AG04449 (cell line): ENCODE measurements at regions not wholly inside any gene's neighbourhood (a gene's known extent, or its start where the extent isn't known, plus 50 kb on each side); places are given as distances from the start of the nearest gene placed in this dataset.

ENCODE experiments used
- CTCF ChIA-PET: fragments of 350-600 bp; formaldehyde crosslinking; extraction: SDS; loops from one replicate; lab custom pipeline; 2021; ENCODE audit warnings: antibody characterized with exemption; lab: Yijun Ruan, JAX
- POLR2A ChIA-PET: fragments of 400-600, 350-600 bp; formaldehyde crosslinking; extraction: SDS; loops from one replicate; lab custom pipeline; 2020; ENCODE audit warnings: antibody characterized with exemption, inconsistent platforms; lab: Yijun Ruan, JAX
- DNase-seq: peaks from one replicate; pipeline ENCODE4 v3.0.0-alpha.2; 2010; ENCODE audit warnings: low read depth, low spot score
- H3K4me3 ChIP-seq: 2 replicates; pipeline ENCODE4 v1.5.1; 2011; ENCODE audit warnings: low read depth, mild to moderate bottlenecking, control low read depth, low read length
- TF ChIP-seq, protein P1 (sequence below): IDR thresholded peaks from one replicate; pipeline ENCODE4 v1.5.1; 2011; ENCODE audit warnings: mild to moderate bottlenecking, moderate library complexity, low read length, control low read depth, inconsistent platforms; ENCODE audit not compliant: insufficient read depth; ENCODE audit errors: missing control alignments

DNA sequence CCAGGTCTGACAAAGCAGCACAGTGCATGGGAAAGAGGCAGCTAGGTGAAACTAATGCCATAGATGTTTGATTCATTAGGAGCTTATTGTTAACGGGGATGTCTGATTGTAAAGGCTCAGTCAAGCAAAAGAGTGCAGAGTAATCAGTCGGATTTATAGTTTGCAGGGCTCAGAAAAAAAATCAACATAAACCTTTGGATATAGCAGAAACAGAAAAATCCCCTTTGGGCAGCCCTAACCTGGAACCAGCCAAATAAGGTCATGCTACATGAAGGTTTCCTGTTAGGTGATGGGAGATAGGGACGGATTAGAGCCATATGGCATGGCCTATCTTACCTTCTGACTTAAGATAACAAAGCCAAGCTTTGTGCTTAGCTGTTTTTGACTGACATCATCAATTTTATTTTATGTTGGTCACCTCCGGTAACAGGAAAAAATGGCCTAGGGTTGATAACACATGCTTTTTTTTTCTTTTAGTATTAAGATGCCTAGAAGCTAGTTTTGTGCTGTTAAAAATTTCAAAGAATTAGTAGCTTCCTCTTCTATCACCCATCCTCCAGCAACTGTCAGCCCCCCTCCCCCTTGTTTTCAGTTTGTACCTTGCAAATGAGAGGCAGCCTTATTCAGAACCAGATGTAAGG, 60.7 kb upstream of the ZEB2 start:
- H3K4me3 ChIP-seq: no peak overlapping the region
- CTCF ChIA-PET: interaction anchor here (1.6 kb wide), 1 partner anchor 26 kb away, joined by 3 read pairs; no protein-coding TSS in a partner anchor
- TF ChIP-seq, protein P1, sequence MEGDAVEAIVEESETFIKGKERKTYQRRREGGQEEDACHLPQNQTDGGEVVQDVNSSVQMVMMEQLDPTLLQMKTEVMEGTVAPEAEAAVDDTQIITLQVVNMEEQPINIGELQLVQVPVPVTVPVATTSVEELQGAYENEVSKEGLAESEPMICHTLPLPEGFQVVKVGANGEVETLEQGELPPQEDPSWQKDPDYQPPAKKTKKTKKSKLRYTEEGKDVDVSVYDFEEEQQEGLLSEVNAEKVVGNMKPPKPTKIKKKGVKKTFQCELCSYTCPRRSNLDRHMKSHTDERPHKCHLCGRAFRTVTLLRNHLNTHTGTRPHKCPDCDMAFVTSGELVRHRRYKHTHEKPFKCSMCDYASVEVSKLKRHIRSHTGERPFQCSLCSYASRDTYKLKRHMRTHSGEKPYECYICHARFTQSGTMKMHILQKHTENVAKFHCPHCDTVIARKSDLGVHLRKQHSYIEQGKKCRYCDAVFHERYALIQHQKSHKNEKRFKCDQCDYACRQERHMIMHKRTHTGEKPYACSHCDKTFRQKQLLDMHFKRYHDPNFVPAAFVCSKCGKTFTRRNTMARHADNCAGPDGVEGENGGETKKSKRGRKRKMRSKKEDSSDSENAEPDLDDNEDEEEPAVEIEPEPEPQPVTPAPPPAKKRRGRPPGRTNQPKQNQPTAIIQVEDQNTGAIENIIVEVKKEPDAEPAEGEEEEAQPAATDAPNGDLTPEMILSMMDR: no peak
- POLR2A ChIA-PET: no interaction called here
- no peak for DNase-seq

DNA sequence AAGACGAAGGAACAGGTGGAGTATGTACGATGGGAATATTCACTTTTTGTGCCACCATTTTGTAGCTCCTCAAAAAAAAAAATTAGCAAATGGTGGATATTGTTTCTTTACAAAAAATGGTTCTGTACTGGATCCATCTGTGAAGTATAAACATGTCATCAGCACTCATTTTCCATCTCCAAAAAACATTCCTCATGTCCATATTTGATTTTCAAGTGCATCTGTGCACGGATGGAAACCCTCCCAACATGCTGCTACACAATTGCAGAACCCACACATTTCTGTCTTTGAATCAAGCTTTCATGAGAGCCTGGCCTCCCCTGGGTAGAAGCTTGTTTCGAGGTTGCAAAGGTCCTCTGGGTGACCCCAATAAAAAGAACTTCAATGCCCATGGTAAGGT, 59.6 kb upstream of the ZEB2 start:
- H3K4me3 ChIP-seq: no peak overlapping the region
- ChIA-PET CTCF (no interaction called here), POLR2A (no interaction called here)
- no peak for DNase-seq
- TF ChIP-seq, protein P1: no peak

DNA sequence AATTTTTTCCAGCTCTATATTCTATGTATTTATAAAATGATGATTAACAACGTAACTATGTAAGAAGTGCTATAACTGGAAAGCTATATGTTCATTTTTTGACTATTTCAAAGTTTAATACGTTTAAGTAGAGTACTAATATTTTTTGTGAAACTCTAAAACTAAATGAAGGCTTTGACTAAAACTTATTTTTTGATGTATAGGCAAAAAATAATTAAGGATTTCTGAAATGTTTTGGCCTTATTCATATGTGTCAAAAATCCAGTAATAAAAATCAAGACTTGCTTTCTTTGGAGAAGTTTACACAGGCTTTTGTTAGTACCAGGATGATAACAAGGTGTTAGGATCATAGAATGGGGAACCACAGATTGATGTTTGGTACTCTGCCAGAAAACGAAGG, 58.2 kb upstream of the ZEB2 start:
- POLR2A ChIA-PET: no interaction called here
- TF ChIP-seq, protein P1: no peak
- H3K4me3 ChIP-seq: no peak overlapping the region
- CTCF ChIA-PET: no interaction called here
- no peak for DNase-seq

DNA sequence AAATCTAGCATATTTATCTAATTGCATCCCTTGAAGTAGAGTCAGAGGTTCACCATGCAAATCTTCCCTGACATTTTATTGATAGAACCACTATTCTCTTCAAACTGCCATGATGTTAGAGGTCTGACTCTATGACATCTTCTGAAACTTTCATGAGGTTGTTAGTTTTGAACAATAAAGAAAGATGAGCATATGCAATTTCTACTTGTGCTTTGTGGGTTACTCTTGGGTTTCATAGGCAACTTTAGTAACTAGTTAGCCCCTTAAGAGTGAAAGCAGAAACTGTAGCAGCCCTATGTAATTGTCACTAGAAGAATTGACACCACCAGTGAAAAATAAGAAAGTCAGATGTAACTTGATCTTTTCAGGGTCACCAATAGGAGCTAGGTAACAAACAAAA, 53.1 kb upstream of the ZEB2 start:
- TF ChIP-seq, protein P1: no peak
- POLR2A ChIA-PET: no interaction called here
- CTCF ChIA-PET: no interaction called here
- DNase-seq: no peak
- no peak overlapping the region for H3K4me3 ChIP-seq

DNA sequence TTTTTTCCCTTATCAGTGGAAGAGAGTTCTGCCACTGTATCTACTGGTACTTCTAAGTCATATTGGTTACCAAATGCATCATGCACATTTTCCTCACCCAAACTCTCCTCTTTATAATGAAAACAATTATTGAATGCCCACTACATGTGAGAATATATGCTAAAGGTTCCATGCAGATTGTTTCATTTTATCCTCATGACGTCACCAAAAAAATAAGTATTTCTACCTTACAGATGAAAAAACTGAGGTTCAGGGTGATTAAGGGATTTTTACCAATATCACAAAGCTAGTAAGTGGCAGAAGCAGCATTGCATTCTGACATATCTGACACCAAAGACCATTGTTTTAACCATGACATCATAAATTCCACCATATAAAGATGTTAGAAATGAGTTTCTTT, 51.9 kb upstream of the ZEB2 start:
- POLR2A ChIA-PET: no interaction called here
- H3K4me3 ChIP-seq: no peak overlapping the region
- DNase-seq: no peak
- TF ChIP-seq, protein P1: no peak
- CTCF ChIA-PET: no interaction called here

DNA sequence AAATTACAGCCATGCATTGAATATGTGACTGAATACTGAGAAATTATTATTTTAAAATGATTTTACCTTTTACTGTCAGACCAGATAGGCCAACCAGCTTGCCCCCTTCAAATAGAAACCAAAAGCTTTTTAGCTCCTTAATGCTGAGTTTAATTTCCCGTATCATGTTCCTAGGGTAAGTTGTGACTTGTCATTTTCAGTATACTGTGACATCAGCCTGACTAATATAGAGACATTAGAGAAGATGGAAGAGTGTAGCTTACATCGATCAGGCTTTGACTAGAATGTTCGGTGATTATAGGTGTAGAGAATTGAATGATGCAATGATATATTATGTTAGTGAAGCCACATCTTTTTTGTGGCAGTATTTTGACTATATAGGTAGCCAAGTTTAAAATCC, 50.6 kb upstream of the ZEB2 start:
- ChIA-PET POLR2A (no interaction called here), CTCF (interaction anchor here (0.6 kb wide), 1 partner anchor 44 kb away, joined by 3 read pairs; no protein-coding TSS in a partner anchor)
- no peak for DNase-seq
- no peak overlapping the region for H3K4me3 ChIP-seq
- TF ChIP-seq, protein P1: no peak
